ENCODE measurements at regions not wholly inside any gene's neighbourhood (a gene's known extent, or its start where the extent isn't known, plus 50 kb on each side); places are given as distances from the start of the nearest gene placed in this dataset.

GRCh38 chr11:93072229-93072914, 102.9 kb downstream of the MTNR1B start:
- Histone ChIP-seq H3K36me3 (ENCODE audit: insufficient read depth) (no peaks in the 10 kb centered on the region), H3K4me1 (ENCODE audit: low read depth, poor library complexity, severe bottlenecking) (no peaks in the 10 kb centered on the region), H4K20me1 (ENCODE audit: insufficient read depth) (no peaks in the 10 kb centered on the region), H3K27ac (no peak overlapping the region), H3K4me2 (no peak overlapping the region), H3K27me3 (ENCODE audit: insufficient read depth, low read depth) (no peaks in the 10 kb centered on the region), H3K79me2 (ENCODE audit: insufficient read depth, low read depth) (no peaks in the 10 kb centered on the region), H3K4me3 (IDR thresholded peaks at IDR 0.05; ENCODE audit: insufficient read depth, low read depth, low read length) (no peak overlapping the region), H2AFZ (ENCODE audit: low read depth) (no peak overlapping the region), H3K9ac (no peak overlapping the region)
- TF ChIP-seq CTCF (conservative IDR thresholded peaks at IDR 0.05; ENCODE audit: low read depth, low read length), result no peak

GRCh38 chr11:93073026-93073425, 103.6 kb downstream of the MTNR1B start:
- H3K36me3 ChIP-seq (ENCODE audit: insufficient read depth), result no peaks in the 10 kb centered on the region
- H4K20me1 ChIP-seq (ENCODE audit: insufficient read depth), result no peaks in the 10 kb centered on the region
- H3K9ac ChIP-seq, result no peak overlapping the region
- H3K4me1 ChIP-seq (ENCODE audit: low read depth, poor library complexity, severe bottlenecking), result no peaks in the 10 kb centered on the region
- H3K27me3 ChIP-seq (ENCODE audit: insufficient read depth, low read depth), result no peaks in the 10 kb centered on the region
- no peak for TF ChIP-seq CTCF (conservative IDR thresholded peaks at IDR 0.05; ENCODE audit: low read depth, low read length)
- H3K27ac ChIP-seq, result no peak overlapping the region
- H3K4me3 ChIP-seq (IDR thresholded peaks at IDR 0.05; ENCODE audit: insufficient read depth, low read depth, low read length), result no peak overlapping the region
- no peak overlapping the region for H3K4me2 ChIP-seq
- H3K79me2 ChIP-seq (ENCODE audit: insufficient read depth, low read depth), result no peaks in the 10 kb centered on the region
- no peak overlapping the region for H2AFZ ChIP-seq (ENCODE audit: low read depth)

- no peak overlapping the region for H3K4me3 ChIP-seq (IDR thresholded peaks at IDR 0.05; ENCODE audit: insufficient read depth, low read depth, low read length)
- no peak for TF ChIP-seq CTCF (conservative IDR thresholded peaks at IDR 0.05; ENCODE audit: low read depth, low read length)
- H3K36me3 ChIP-seq (ENCODE audit: insufficient read depth), result no peaks in the 10 kb centered on the region
- no peak overlapping the region for H3K4me2 ChIP-seq
- H3K27me3 ChIP-seq (ENCODE audit: insufficient read depth, low read depth), result no peaks in the 10 kb centered on the region
- H3K27ac ChIP-seq, result no peak overlapping the region
- no peaks in the 10 kb centered on the region for H3K79me2 ChIP-seq (ENCODE audit: insufficient read depth, low read depth)
- no peak overlapping the region for H2AFZ ChIP-seq (ENCODE audit: low read depth)
- no peaks in the 10 kb centered on the region for H4K20me1 ChIP-seq (ENCODE audit: insufficient read depth)
- H3K9ac ChIP-seq, result no peak overlapping the region
- H3K4me1 ChIP-seq (ENCODE audit: low read depth, poor library complexity, severe bottlenecking), result no peaks in the 10 kb centered on the region
These were observed 104.2 kb downstream of the MTNR1B start for GRCh38 chr11:93073508-93074280.

GRCh38 chr11:93074352-93074751, 104.9 kb downstream of the MTNR1B start:
- H3K27ac ChIP-seq, result no peak overlapping the region
- H3K27me3 ChIP-seq (ENCODE audit: insufficient read depth, low read depth), result no peaks in the 10 kb centered on the region
- H2AFZ ChIP-seq (ENCODE audit: low read depth), result no peak overlapping the region

More at GRCh38 chr11:93074352-93074751, 104.9 kb downstream of the MTNR1B start:
- Histone ChIP-seq H3K9ac (no peak overlapping the region), H3K36me3 (ENCODE audit: insufficient read depth) (no peaks in the 10 kb centered on the region), H3K4me1 (ENCODE audit: low read depth, poor library complexity, severe bottlenecking) (no peaks in the 10 kb centered on the region), H3K79me2 (ENCODE audit: insufficient read depth, low read depth) (no peaks in the 10 kb centered on the region), H3K4me3 (IDR thresholded peaks at IDR 0.05; ENCODE audit: insufficient read depth, low read depth, low read length) (no peak overlapping the region), H4K20me1 (ENCODE audit: insufficient read depth) (no peaks in the 10 kb centered on the region), H3K4me2 (no peak overlapping the region)
- no peak for TF ChIP-seq CTCF (conservative IDR thresholded peaks at IDR 0.05; ENCODE audit: low read depth, low read length)

Data from KMS-11 (cell line).